ENCODE measurements at regions not wholly inside any gene's neighbourhood (a gene's known extent, or its start where the extent isn't known, plus 50 kb on each side); places are given as distances from the start of the nearest gene placed in this dataset.

GRCh38 chr12:3925621-3926020, 52.4 kb upstream of the PARP11 start:
- Histone ChIP-seq H3K36me3 (ENCODE audit: control insufficient read depth in 2 of 2, insufficient read depth in 2 of 2, low read length in 1 of 2) (no peaks in the 10 kb centered on the region), H3K9ac (ENCODE audit: control insufficient read depth, insufficient read depth, low read length) (no peak overlapping the region), H3K4me3 (no peak overlapping the region), H3K27ac (ENCODE audit: control insufficient read depth, insufficient read depth) (no peak overlapping the region), H4K20me1 (ENCODE audit: control insufficient read depth, insufficient read depth) (no peaks in the 10 kb centered on the region), H3K4me2 (ENCODE audit: control insufficient read depth, insufficient read depth) (no peak overlapping the region), H2AFZ (ENCODE audit: control insufficient read depth, low read depth, low read length) (no peak overlapping the region), H3K79me2 (ENCODE audit: control insufficient read depth, insufficient read depth, low read length) (no peaks in the 10 kb centered on the region), H3K4me1 (ENCODE audit: control insufficient read depth, insufficient read depth, low read length) (no peaks in the 10 kb centered on the region), H3K27me3 (replicated peaks in 1 of 2; ENCODE audit: control insufficient read depth in 2 of 2, insufficient read depth in 2 of 2, low read length in 1 of 2) (peaks cover 5 to 14% of the 10 kb centered on the region in 2 experiments), H3K9me3 (replicated peaks; ENCODE audit: control insufficient read depth, insufficient read depth, low read length) (no peaks in the 10 kb centered on the region)
- intact Hi-C loops (cut with micrococcal nuclease; ENCODE audit: unreplicated experiment) = no loop called here
- RAD21 ChIA-PET (ENCODE audit: unreplicated experiment) = no interaction called here
- FAIRE-seq (no peak), ATAC-seq (no peak), DNase-seq (ENCODE audit: low read depth, low spot score) (no peak)
- SMC1A ChIA-PET (ENCODE audit: uncharacterized antibody, unreplicated experiment) = no interaction called here
- no TSS peak for BruUV-seq (replicated peaks)
- 43% methylated on average over 3 of the region's 3 CpGs for WGBS (ENCODE audit: insufficient coverage, insufficient replicate concordance, low lambda C conversion rate, missing lambda C conversion rate)
- CTCF ChIA-PET = no interaction called here
- in situ Hi-C loops (cut with MboI) = no loop called here
- TF ChIP-seq MXI1 (IDR thresholded peaks at IDR 0.05; ENCODE audit: low read depth, low read length) (no peak), SREBF2 (IDR thresholded peaks at IDR 0.05; ENCODE audit: low read length) (no peak), SMAD1 (IDR thresholded peaks at IDR 0.05; ENCODE audit: low read depth, partially characterized antibody) (no peak), NFXL1 (IDR thresholded peaks at IDR 0.05; ENCODE audit: borderline replicate concordance) (no peak), SP1 (IDR thresholded peaks at IDR 0.05; ENCODE audit: low read depth, low read length) (no peak), IRF4 (IDR thresholded peaks at IDR 0.05; ENCODE audit: low read depth, low read length) (no peak), RELA (IDR thresholded peaks at IDR 0.05; ENCODE audit: borderline replicate concordance, partially characterized antibody) (no peak), EP300 (IDR thresholded peaks at IDR 0.05; ENCODE audit: borderline replicate concordance in 1 of 2, control insufficient read depth in 1 of 2, low read depth in 2 of 2, low read length in 2 of 2) (no peak), BRCA1 (IDR thresholded peaks at IDR 0.05; ENCODE audit: low read depth, low read length) (no peak), STAT3 (IDR thresholded peaks at IDR 0.05; ENCODE audit: low read depth, low read length) (no peak), BCL11A (IDR thresholded peaks at IDR 0.05; ENCODE audit: low read depth, low read length) (no peak), ESRRA (IDR thresholded peaks at IDR 0.05; ENCODE audit: low read length) (no peak), STAT1 (conservative IDR thresholded peaks at IDR 0.05) (no peak), SUZ12 (IDR thresholded peaks at IDR 0.05; ENCODE audit: unreplicated experiment) (no peak), YY1 (IDR thresholded peaks at IDR 0.05; ENCODE audit: low read depth, low read length) (no peak), TCF7 (IDR thresholded peaks at IDR 0.05; ENCODE audit: borderline replicate concordance) (no peak), CREB1 (IDR thresholded peaks at IDR 0.05; ENCODE audit: low read depth) (no peak), RUNX3 (IDR thresholded peaks at IDR 0.05; ENCODE audit: low read length) (no peak), FOXK2 (IDR thresholded peaks at IDR 0.05) (no peak), CHD1 (IDR thresholded peaks at IDR 0.05; ENCODE audit: low read depth, low read length) (no peak)
- POLR2A ChIA-PET = no interaction called here
